ENCODE measurements at regions not wholly inside any gene's neighbourhood (a gene's known extent, or its start where the extent isn't known, plus 50 kb on each side); places are given as distances from the start of the nearest gene placed in this dataset.

- no peak for DNase-seq
Measured at GRCh38 chr5:74174366-74174765, 466.2 kb downstream of the ENC1 start.

GRCh38 chr5:74173665-74174064, 466.9 kb downstream of the ENC1 start:
- DNase-seq, result no peak

DNA sequence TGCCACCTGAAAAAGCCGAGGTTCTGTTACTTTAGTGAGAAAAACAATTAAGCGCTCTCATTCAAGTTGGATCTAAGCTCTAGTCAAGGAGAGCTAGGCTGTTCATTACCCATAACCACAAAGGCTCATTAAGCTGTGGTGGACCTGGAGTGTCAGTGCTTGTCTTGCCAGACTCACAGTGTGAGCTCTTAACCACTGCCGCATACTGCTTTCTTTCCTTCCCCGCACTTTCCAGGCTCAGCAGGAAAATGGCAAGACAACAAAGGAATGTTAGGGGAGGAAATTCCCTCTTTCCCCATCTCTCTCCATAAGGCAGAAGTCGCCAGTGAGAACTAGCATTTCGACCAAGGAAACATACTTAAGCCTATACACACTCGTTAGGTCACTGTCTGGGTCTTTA, 467.3 kb downstream of the ENC1 start:
- no peak for DNase-seq

DNA sequence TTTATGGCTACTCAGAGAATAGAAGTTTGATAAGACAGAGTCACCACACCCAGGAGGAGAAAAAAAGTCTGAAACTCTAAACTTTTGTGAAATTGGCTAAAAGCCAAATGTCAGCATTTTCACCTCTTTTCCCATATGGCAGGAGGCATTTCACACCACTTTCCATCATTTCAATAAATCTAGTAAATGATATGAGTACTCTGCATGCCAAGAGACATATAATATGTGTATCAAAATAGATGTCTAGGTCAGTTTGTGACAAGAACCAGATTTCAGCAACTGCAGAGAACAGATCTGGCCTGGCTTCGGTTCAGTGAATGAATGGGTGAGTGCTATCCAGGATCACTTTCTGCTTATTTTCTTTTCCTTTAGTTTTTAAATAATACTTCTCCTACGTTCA, 470.8 kb downstream of the ENC1 start:
- DNase-seq, result no peak

DNA sequence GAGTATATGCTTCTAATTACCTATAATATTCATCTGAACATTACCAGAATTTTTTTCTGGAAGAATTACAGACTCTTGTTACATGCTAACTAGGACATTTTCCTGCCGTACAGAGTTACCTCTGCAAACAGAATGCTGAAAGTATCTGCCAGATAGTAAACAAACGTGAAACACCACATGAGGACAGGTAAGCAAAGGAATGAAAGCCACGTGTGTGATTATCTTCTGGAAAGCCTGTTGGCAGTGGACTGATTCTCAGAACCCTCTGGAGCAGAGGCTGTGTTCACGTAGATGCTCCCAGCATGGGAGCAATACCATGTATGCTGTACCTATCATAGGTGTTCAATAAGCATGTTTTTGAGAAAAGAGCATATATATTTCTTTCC, 472.6 kb downstream of the ENC1 start:
- DNase-seq, result no peak

- no peak for DNase-seq
Measured at GRCh38 chr5:74167206-74167929, 473.2 kb downstream of the ENC1 start.

GRCh38 chr5:74166064-74166463, 474.5 kb downstream of the ENC1 start:
- DNase-seq, result no peak

DNA sequence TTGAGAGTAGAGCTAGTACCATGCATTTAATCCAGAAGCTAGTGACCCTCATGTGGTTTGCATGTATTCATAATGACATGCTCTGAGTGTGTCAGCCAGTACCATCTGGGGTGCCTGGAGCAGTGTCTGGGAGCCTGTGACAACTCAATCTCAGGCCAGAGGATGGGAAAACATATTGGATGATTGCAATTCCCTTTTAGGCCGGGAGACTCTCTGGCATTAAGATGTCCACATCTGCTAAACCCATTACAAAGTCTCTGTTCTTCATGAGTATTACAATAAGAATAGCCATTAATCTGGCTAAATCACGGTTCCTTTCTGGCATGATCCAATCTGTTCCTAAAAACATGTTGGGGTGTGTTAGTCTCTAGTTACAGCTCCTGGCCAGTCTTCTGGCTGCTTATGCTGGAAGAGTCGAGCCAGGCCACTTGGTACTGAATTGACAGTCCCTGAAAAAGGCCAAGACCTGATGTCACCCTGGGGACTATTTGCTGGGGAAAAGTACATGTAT, 475.7 kb downstream of the ENC1 start:
- no peak for DNase-seq

DNA sequence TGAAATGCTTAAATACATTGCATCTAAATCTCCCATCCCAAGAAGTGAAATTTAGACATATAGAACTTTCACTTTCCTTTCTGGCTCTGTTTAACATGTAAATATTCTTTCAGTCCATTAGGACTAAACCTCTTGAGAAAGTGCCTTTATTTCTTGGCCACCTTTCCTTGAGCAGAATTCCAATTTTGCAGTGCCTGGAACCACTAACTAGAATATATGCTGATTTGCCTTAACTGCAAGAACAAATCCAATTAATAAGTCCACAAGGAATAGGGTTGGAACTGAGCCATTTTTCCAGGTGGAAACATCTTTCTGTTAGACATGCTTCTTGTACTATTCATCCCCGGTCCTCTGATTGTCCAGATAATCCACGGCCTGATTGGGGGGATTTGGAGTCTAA, 478.0 kb downstream of the ENC1 start:
- no peak for DNase-seq

DNA sequence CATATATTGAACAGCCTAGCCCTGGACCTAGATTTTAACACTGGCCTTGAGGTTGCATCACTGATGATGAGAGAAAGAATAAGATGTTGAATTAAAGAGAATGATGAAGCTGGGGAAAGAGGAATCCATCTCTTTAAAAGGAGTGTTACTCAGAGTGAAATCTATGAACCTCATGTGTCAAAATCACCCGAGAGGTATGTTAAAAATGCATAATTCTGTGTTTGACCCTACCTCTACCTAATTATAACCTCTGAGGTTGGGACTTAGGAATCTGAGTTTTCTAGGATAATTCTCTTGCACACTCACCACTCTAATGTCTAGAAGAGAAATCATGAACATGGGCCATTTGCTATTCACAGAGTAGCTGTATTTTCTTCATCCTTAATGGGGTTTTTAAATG, 479.4 kb downstream of the ENC1 start:
- DNase-seq, result no peak

DNA sequence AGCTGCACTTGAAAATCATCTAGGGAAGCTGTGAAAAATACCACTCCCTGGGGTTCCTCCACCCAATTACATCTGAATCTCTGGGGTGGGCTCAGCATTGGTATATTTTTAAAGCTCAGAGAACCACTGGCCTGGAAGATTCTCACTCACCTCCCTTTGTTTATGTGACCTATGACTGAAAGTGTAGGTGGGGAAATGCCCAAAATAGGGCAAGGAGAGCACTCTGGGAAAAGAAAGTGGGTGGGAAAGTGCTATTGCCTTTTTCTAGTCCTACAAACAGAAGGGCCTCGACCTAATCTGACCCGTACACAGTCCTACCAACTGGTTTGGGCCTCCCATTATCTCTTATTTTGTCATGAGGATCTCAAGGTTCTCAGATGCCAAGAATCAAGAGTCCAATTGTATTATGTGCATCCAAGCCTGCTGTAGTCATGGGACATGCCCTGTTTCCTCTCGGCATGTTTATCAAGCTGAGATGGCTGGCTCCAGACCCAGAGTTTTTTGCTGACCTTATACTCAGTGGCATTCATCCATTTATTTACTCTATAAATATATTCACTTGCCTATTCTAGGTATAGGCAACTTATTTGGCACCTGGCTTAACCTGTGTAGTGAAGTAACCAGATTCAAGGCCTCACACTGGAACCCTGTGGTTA, 483.7 kb downstream of the ENC1 start:
- no peak for DNase-seq

DNA sequence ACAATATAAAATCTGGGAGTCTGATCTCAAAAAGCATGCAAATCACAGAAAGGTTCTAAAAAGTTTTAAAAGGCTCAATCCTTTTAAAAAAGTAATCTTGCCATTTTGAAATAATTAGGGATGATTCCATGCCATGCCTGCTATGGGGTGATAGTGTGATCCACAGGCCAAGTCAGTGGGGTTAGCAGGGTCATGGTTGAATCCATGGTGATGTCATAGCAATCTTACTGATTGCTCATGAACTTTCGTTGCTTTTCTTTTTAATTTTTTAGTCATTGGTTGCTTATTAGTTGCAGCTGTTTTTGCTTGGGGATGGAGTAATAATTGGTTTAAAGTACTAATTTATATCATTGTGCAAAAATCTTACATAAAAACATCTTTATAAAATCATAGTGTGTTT, 485.0 kb downstream of the ENC1 start:
- DNase-seq, result no peak

DNA sequence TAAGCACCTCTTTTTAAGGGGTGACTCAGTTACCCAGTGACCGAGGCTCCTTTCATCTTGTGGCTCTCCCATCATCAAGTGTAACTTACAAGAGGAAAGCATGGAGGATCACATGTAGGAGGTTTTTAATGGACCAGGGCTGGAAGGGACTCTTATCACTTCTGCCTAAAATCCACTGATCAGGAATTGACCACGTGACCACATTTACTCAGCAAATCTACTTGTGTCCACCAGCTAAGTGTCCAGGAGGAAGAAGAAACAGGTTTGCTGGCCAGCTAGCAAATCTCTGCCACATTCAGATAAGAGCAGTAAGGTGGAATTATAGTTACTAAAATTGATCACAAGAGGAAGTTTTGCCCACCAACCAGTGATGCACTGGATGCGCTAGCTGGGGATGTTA, 486.0 kb downstream of the ENC1 start:
- no peak for DNase-seq

DNA sequence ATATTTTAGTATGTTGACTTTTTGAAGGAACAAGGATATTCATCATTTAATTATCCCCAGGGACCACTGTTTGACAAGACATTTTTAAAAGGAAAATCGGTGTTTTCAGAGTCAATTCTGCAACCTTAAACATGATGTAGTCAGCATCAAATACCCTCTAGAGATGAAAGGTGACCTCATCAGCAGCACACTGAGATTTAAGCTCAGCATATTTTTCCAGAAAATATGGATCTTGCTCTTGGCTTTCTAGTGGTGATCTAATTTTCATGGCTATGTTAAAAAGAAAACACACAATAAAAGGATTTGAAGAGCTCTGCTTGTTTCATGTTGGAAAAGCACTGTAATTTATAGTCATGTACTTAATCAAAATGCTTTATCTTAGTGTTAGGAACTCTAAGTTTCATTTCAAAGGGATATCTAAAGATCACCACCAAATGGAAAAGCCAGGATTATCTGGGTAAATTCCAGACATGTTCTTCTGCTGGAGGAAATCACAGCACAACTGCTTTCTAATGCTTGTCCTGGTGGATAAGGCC, 487.2 kb downstream of the ENC1 start:
- no peak for DNase-seq

DNA sequence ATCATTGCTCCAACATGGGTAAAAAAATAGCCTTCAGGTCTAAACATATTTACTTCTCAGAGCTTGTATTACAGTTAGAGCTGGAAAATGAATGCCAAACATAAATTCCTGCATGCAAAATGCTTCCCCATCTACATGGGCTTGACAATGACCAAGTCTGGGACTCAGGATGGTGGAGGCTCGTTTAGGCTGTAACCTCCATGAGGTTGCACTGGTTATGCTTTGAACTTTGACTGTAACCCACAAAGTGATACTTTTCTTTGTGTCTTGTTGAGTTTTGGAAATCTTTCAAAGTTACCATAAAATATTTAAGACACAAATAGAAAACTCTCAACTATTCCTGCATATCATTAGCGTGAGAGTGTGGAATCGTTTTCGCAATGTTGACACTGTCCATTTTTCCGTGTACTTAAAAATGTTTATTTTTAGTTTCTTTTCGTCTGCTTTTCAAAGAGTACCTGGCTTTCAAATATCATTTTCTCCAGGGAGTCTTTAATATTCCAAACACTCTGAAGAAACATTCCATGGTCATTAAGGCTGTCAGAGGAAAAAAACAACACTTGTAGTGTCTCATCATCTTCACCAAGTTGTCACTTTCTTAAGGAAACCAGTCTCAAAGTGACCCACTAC, 487.8 kb downstream of the ENC1 start:
- no peak for DNase-seq

DNA sequence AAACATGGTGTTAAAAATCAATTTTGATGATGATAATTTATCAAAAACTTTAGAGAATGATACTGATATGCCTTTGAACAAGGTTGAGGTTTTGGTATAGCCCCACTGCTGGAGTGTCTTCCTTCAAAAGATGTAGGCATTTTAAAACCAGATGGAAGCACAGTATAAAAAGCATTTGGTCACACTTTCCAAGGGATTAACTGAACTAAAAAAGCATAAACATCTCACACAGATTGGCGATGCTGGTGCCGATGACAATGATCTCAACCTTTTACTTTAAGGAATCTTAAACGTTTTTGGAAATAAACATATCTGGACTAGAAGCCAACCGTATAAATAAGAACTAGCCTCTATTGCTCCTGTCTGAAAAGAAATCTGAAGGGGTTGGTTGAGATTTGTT, 488.4 kb downstream of the ENC1 start:
- DNase-seq, result no peak

DNA sequence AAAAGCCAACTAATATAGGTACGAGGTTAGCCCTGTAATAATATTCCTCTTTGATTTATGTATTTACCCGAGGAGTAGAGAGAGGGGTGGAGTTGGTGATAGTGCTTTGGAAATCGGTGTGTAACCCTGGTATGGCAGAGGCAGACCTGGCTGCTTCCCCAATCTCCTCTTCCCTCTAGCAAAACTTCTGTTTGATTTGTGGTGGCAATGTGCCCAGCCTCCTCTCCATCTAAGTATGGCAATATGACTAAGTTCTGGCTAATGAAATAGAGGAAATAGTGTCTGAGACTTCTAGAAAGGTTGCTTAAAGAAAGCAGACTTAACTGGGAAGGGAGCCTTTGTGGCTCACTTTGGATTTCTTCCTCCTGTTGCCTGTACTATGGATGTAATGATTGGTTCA, 491.1 kb downstream of the ENC1 start:
- no peak for DNase-seq

DNA sequence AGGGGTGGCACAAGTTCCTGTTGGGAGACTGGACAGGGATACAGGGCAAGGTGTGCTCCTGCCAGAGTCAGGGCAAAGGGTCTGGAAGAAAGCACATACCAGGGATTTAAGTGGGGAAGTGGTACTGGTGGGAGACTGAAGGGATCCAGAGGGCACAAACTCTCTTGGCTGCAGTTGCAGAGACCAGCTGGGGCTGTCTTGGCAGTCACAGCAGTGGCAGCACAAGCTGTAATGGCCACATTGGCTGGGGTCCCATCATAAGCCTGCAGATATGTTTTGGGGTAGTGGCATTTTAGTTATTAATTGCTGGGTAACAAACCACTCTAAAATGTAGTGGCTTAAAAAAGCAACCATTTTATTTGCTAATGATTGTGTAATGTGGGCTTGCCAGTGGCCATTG, 492.2 kb downstream of the ENC1 start:
- DNase-seq, result no peak

- DNase-seq, result no peak
Measured at GRCh38 chr5:74146796-74147195, 493.7 kb downstream of the ENC1 start.

DNA sequence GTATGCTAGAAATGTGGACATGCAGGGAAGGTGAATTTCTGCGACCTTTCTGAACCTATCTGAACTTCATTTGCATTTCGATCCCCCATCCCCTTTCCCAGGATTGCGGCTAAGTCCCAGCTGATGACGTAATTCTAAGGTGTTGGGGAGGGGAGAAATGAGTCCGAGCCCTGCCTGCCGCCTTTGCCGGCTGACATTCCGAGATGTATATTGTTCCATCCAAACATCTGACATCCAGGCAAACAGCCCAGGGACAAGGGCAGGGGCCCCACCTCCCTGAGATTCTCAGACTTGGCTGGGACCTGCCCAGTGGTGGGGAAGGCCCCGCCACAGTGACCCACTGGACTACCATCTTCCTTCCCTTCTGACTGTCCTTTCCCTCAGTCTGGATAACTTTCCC, 494.6 kb downstream of the ENC1 start:
- no peak for DNase-seq

- no peak for DNase-seq
Measured at GRCh38 chr5:74143721-74144330, 496.7 kb downstream of the ENC1 start.

DNA sequence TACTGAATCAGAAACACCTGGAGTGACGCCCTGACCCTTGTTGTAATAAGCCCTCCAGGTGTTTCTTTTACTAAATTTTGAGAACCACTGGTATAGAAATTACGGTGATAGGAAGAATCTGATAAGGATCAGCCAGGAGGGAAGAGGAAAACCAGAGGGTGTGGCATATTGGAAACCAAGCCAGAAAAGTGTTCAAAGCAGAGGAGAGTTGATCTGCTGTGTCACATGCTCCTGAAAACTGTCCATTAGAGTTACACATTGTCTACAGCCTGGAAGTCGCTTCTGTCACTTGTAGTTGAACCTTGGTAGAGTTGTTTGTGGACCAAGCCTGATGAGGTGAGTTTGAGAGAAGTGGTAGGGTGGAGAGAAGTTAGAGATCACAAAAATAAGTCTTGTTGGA, 497.4 kb downstream of the ENC1 start:
- no peak for DNase-seq

DNA sequence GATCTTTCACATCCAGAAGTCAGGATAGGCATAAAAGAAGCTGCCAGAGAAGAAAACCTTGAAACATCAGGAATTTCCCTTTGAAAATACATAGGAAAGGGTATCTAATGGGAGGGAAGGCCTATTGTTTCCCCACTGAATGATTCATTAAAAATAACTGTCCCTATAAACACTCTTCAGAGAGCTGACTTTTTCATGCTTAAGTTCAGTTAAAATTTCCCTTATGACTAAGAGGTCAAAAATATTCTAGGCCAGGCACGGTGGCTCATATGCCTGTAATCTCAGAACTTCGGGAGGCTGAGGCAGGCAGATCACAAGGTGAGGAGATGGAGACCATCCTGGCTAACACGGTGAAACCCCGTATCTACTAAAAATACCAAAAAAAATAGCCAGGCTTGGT, 499.5 kb downstream of the ENC1 start:
- DNase-seq, result no peak

GRCh38 chr5:74140409-74140808, 500.1 kb downstream of the ENC1 start:
- no peak for DNase-seq

Data from SW 1271 (cell line).